ENCODE measurements at regions not wholly inside any gene's neighbourhood (a gene's known extent, or its start where the extent isn't known, plus 50 kb on each side); places are given as distances from the start of the nearest gene placed in this dataset.

- no peaks in the 10 kb centered on the region for H3K9me3 Mint-ChIP-seq (ENCODE audit: low read depth)
- H3K27ac Mint-ChIP-seq: no peak overlapping the region
- no peaks in the 10 kb centered on the region for H3K4me1 Mint-ChIP-seq (ENCODE audit: low read depth)
- H3K4me3 Mint-ChIP-seq (ENCODE audit: low read depth): no peak overlapping the region
- no peaks in the 10 kb centered on the region for H3K27me3 Mint-ChIP-seq
- no peak for DNase-seq (ENCODE audit: low spot score, unreplicated experiment)
- TF ChIP-seq CTCF (IDR thresholded peaks at IDR 0.05; ENCODE audit: unreplicated experiment): no peak
- peaks cover 5% of the 10 kb centered on the region for H3K36me3 Mint-ChIP-seq (ENCODE audit: insufficient read depth)
Observed at GRCh38 chr13:73731564-73731963, 402.6 kb downstream of the KLF12 start.

GRCh38 chr13:73730014-73730413, 404.2 kb downstream of the KLF12 start:
- H3K9me3 Mint-ChIP-seq (ENCODE audit: low read depth): peaks cover 3% of the 10 kb centered on the region
- TF ChIP-seq CTCF (IDR thresholded peaks at IDR 0.05; ENCODE audit: unreplicated experiment): no peak
- no peak overlapping the region for H3K4me3 Mint-ChIP-seq (ENCODE audit: low read depth)
- DNase-seq (ENCODE audit: low spot score, unreplicated experiment): no peak
- no peaks in the 10 kb centered on the region for H3K4me1 Mint-ChIP-seq (ENCODE audit: low read depth)
- peak overlapping the region; percentile 68 for H3K27ac Mint-ChIP-seq
- H3K36me3 Mint-ChIP-seq (ENCODE audit: insufficient read depth): peaks cover 6% of the 10 kb centered on the region
- H3K27me3 Mint-ChIP-seq: no peaks in the 10 kb centered on the region

GRCh38 chr13:73729046-73729445, 405.2 kb downstream of the KLF12 start:
- TF ChIP-seq CTCF (IDR thresholded peaks at IDR 0.05; ENCODE audit: unreplicated experiment): no peak
- Mint-ChIP-seq H3K4me1 (ENCODE audit: low read depth) (no peaks in the 10 kb centered on the region), H3K27me3 (no peaks in the 10 kb centered on the region), H3K27ac (no peak overlapping the region), H3K4me3 (ENCODE audit: low read depth) (no peak overlapping the region), H3K9me3 (ENCODE audit: low read depth) (peaks cover 3% of the 10 kb centered on the region), H3K36me3 (ENCODE audit: insufficient read depth) (peaks cover 6% of the 10 kb centered on the region)
- no peak for DNase-seq (ENCODE audit: low spot score, unreplicated experiment)

GRCh38 chr13:73722120-73722519, 412.1 kb downstream of the KLF12 start:
- DNase-seq (ENCODE audit: low spot score, unreplicated experiment): no peak
- Mint-ChIP-seq H3K9me3 (ENCODE audit: low read depth) (peaks cover 3% of the 10 kb centered on the region), H3K27me3 (no peaks in the 10 kb centered on the region), H3K36me3 (ENCODE audit: insufficient read depth) (peaks cover 2% of the 10 kb centered on the region), H3K4me1 (ENCODE audit: low read depth) (peaks cover 10% of the 10 kb centered on the region), H3K4me3 (ENCODE audit: low read depth) (no peak overlapping the region), H3K27ac (no peak overlapping the region)
- TF ChIP-seq CTCF (IDR thresholded peaks at IDR 0.05; ENCODE audit: unreplicated experiment): no peak

GRCh38 chr13:73721571-73721970, 412.6 kb downstream of the KLF12 start:
- Mint-ChIP-seq H3K27me3 (no peaks in the 10 kb centered on the region), H3K9me3 (ENCODE audit: low read depth) (peaks cover 3% of the 10 kb centered on the region), H3K27ac (no peak overlapping the region), H3K36me3 (ENCODE audit: insufficient read depth) (peaks cover 1% of the 10 kb centered on the region), H3K4me1 (ENCODE audit: low read depth) (peaks cover 11% of the 10 kb centered on the region), H3K4me3 (ENCODE audit: low read depth) (no peak overlapping the region)
- no peak for TF ChIP-seq CTCF (IDR thresholded peaks at IDR 0.05; ENCODE audit: unreplicated experiment)
- no peak for DNase-seq (ENCODE audit: low spot score, unreplicated experiment)

Data from progenitor cell of endocrine pancreas (in vitro differentiated cells).